SK-N-SH (cell line): ENCODE measurements at regions not wholly inside any gene's neighbourhood (a gene's known extent, or its start where the extent isn't known, plus 50 kb on each side); places are given as distances from the start of the nearest gene placed in this dataset.

Source experiments
- CTCF ChIP-seq: fragments of 200-600 bp; sonication (generic); IDR thresholded peaks from 2 replicates; pipeline ENCODE4 v1.6.1; 2017; ENCODE audit warnings: antibody characterized with exemption, mild to moderate bottlenecking, moderate library complexity
- EP300 ChIP-seq, 2 experiments: IDR thresholded peaks; 2 replicates each; pipeline versions ENCODE4 v1.4.0 to v1.6.1; 2012; ENCODE audit warnings: borderline replicate concordance in 1 of 2, low read depth in 1 of 2, low read length in 1 of 2
- EZH2phosphoT487 ChIP-seq: fragments of 200-600 bp; sonication (generic); IDR thresholded peaks from 2 replicates; pipeline ENCODE4 v1.6.1; 2017; ENCODE audit warnings: low read depth, mixed run types, mild to moderate bottlenecking, antibody characterized with exemption, moderate library complexity, borderline replicate concordance
- FOXJ3 ChIP-seq: sonication (generic); formaldehyde crosslinking; IDR thresholded peaks from 2 replicates; pipeline ENCODE4 v1.5.1; 2020; ENCODE audit warnings: mild to moderate bottlenecking, missing genetic modification reagents
- IRF3 ChIP-seq: fragments of 150-350 bp; IDR thresholded peaks from 2 replicates; pipeline ENCODE4 v1.6.1; 2016; ENCODE audit warnings: mild to moderate bottlenecking, low read depth, low read length
- JUND ChIP-seq: IDR thresholded peaks from 2 replicates; pipeline ENCODE4 v1.4.0; 2012
- MAX ChIP-seq: IDR thresholded peaks from 2 replicates; pipeline ENCODE4 v1.4.0; 2012; ENCODE audit warnings: low read depth
- MEF2A ChIP-seq: IDR thresholded peaks from 2 replicates; pipeline ENCODE4 v1.4.0; 2012; ENCODE audit warnings: low read depth, borderline replicate concordance
- POLR2AphosphoS5 ChIP-seq: IDR thresholded peaks from 2 replicates; pipeline ENCODE4 v1.6.1; 2012; ENCODE audit warnings: low read depth, low read length
- RCOR1 ChIP-seq: fragments of 150-350 bp; IDR thresholded peaks from 2 replicates; pipeline ENCODE4 v1.6.1; 2017; ENCODE audit warnings: antibody characterized with exemption, low read length
- REST ChIP-seq: IDR thresholded peaks from 2 replicates; pipeline ENCODE4 v1.6.1; 2012; ENCODE audit warnings: mild to moderate bottlenecking, low read depth, low read length, moderate library complexity
- ZBTB33 ChIP-seq: IDR thresholded peaks from 2 replicates; pipeline ENCODE4 v1.4.0; 2012; ENCODE audit warnings: low read depth, borderline replicate concordance

- TF ChIP-seq CTCF (no peak), ZBTB33 (no peak), MEF2A (no peak), POLR2AphosphoS5 (no peak), MAX (no peak), FOXJ3 (CRISPR knock-in tag) (no peak), RCOR1 (no peak), EZH2phosphoT487 (no peak), IRF3 (no peak), JUND (no peak), EP300 (IDR thresholded peaks at IDR 0.05; ENCODE audit: borderline replicate concordance in 1 of 2, low read depth in 1 of 2, low read length in 1 of 2) (no peak), REST (no peak)
Observed at GRCh38 chr4:149891426-149891825, 75.8 kb upstream of the IQCM start.
